ENCODE measurements at regions not wholly inside any gene's neighbourhood (a gene's known extent, or its start where the extent isn't known, plus 50 kb on each side); places are given as distances from the start of the nearest gene placed in this dataset.

- Histone ChIP-seq H3K9me1 (replicated peaks; ENCODE audit: control insufficient read depth, extremely low read depth, insufficient read depth, low read length) (no peaks in the 10 kb centered on the region), H2AFZ (ENCODE audit: low read depth, low read length) (no peak overlapping the region), H3K27ac (ENCODE audit: insufficient read depth, low read depth, low read length) (no peak overlapping the region), H3K4me3 (replicated peaks in 1 of 3; ENCODE audit: insufficient read depth in 1 of 3, low read depth in 1 of 3, low read length in 3 of 3) (no peak overlapping the region), H3K79me2 (ENCODE audit: control insufficient read depth, insufficient read depth, low read length) (no peaks in the 10 kb centered on the region), H3K36me3 (ENCODE audit: control insufficient read depth in 2 of 2, extremely low read depth in 1 of 2, insufficient read depth in 2 of 2, low read length in 2 of 2) (no peaks in the 10 kb centered on the region), H3K27me3 (ENCODE audit: control insufficient read depth in 2 of 2, insufficient read depth in 2 of 2, low read length in 2 of 2) (no peaks in the 10 kb centered on the region), H3K9ac (replicated peaks; ENCODE audit: extremely low read depth, insufficient read depth, low read length) (no peak overlapping the region), H4K20me1 (replicated peaks; ENCODE audit: control insufficient read depth, extremely low read depth, insufficient read depth, low read length) (no peaks in the 10 kb centered on the region), H3K4me2 (ENCODE audit: insufficient read depth, low read length) (no peak overlapping the region), H3K4me1 (ENCODE audit: control insufficient read depth, extremely low read depth, insufficient read depth, low read length) (no peaks in the 10 kb centered on the region), H3K9me3 (replicated peaks; ENCODE audit: control insufficient read depth, insufficient read depth, low read length) (no peaks in the 10 kb centered on the region)
- POLR2A ChIA-PET: interaction anchor here (0.6 kb wide), 1 partner anchor 26 kb away, joined by 3 read pairs; no protein-coding TSS in a partner anchor
- DNase-seq (ENCODE audit: low read depth, low spot score): no peak
- intact Hi-C loops (cut with micrococcal nuclease): no loop called here
- BruUV-seq (replicated peaks): no TSS peak
- CTCF ChIA-PET: interaction anchor here (0.8 to 1.1 kb wide), 2 partner anchors 9 to 985 kb away, joined by 3 read pairs; no protein-coding TSS in a partner anchor
- dilution Hi-C loops (cut with MboI; ENCODE audit: extremely low pct_ligation_motif_present, low sequenced_read_pairs): no loop called here
- no peak for FAIRE-seq
- TF ChIP-seq FOS (IDR thresholded peaks at IDR 0.05; ENCODE audit: borderline replicate concordance, insufficient read depth, low read length) (no peak), EZH2 (IDR thresholded peaks at IDR 0.05; ENCODE audit: borderline replicate concordance, low read depth, low read length, severe bottlenecking) (no peak), GATA2 (IDR thresholded peaks at IDR 0.05; ENCODE audit: insufficient read depth, insufficient read length, low read depth, low read length) (no peak), POLR2AphosphoS5 (IDR thresholded peaks at IDR 0.05; ENCODE audit: insufficient read depth, low read depth, low read length) (no peak), POLR2A (IDR thresholded peaks at IDR 0.05; ENCODE audit: low read depth, low read length) (no peak)
- TF ChIP-seq, protein P1, sequence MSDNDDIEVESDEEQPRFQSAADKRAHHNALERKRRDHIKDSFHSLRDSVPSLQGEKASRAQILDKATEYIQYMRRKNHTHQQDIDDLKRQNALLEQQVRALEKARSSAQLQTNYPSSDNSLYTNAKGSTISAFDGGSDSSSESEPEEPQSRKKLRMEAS (IDR thresholded peaks at IDR 0.05; ENCODE audit: insufficient read depth, insufficient read length): no peak
- TF ChIP-seq, protein P2, sequence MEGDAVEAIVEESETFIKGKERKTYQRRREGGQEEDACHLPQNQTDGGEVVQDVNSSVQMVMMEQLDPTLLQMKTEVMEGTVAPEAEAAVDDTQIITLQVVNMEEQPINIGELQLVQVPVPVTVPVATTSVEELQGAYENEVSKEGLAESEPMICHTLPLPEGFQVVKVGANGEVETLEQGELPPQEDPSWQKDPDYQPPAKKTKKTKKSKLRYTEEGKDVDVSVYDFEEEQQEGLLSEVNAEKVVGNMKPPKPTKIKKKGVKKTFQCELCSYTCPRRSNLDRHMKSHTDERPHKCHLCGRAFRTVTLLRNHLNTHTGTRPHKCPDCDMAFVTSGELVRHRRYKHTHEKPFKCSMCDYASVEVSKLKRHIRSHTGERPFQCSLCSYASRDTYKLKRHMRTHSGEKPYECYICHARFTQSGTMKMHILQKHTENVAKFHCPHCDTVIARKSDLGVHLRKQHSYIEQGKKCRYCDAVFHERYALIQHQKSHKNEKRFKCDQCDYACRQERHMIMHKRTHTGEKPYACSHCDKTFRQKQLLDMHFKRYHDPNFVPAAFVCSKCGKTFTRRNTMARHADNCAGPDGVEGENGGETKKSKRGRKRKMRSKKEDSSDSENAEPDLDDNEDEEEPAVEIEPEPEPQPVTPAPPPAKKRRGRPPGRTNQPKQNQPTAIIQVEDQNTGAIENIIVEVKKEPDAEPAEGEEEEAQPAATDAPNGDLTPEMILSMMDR (IDR thresholded peaks at IDR 0.05; ENCODE audit: extremely low read depth in 1 of 2, insufficient read depth in 1 of 2, low read depth in 1 of 2, low read length in 2 of 2): no peak
These were observed 66.6 kb upstream of the ANTXRL start for GRCh38 chr10:46220187-46220586.

Measured in endothelial cell of umbilical vein (primary cell).